ENCODE measurements at regions not wholly inside any gene's neighbourhood (a gene's known extent, or its start where the extent isn't known, plus 50 kb on each side); places are given as distances from the start of the nearest gene placed in this dataset.

DNA sequence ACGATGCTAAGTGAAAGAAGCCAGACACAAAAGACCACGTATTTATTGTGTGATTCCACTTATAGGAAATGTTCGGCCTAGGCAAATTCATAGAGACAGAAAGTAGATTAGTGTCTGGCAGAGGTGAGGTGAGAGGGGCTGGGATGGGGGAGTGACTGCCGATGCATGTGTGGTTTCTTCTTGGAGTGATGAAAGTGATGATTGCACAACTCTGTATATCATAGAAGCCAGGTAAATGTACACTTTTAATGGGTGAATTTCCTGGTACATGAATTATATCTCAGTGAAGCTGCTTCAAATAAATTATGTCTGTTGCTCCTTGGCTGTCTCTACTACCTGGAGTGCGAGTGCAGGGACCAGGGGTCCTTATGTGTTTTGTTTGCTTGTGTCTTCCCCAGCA, 76.2 kb upstream of the PTCH1 start:
- TF ChIP-seq POLR2AphosphoS5 (IDR thresholded peaks at IDR 0.05; ENCODE audit: low read depth, low read length), result no peak
- TF ChIP-seq TAF1 (IDR thresholded peaks at IDR 0.05; ENCODE audit: borderline replicate concordance, insufficient read depth, low read length), result no peak
- no peak for TF ChIP-seq SIN3A (IDR thresholded peaks at IDR 0.05; ENCODE audit: borderline replicate concordance, insufficient read depth, low read length)
- TF ChIP-seq, protein P1, sequence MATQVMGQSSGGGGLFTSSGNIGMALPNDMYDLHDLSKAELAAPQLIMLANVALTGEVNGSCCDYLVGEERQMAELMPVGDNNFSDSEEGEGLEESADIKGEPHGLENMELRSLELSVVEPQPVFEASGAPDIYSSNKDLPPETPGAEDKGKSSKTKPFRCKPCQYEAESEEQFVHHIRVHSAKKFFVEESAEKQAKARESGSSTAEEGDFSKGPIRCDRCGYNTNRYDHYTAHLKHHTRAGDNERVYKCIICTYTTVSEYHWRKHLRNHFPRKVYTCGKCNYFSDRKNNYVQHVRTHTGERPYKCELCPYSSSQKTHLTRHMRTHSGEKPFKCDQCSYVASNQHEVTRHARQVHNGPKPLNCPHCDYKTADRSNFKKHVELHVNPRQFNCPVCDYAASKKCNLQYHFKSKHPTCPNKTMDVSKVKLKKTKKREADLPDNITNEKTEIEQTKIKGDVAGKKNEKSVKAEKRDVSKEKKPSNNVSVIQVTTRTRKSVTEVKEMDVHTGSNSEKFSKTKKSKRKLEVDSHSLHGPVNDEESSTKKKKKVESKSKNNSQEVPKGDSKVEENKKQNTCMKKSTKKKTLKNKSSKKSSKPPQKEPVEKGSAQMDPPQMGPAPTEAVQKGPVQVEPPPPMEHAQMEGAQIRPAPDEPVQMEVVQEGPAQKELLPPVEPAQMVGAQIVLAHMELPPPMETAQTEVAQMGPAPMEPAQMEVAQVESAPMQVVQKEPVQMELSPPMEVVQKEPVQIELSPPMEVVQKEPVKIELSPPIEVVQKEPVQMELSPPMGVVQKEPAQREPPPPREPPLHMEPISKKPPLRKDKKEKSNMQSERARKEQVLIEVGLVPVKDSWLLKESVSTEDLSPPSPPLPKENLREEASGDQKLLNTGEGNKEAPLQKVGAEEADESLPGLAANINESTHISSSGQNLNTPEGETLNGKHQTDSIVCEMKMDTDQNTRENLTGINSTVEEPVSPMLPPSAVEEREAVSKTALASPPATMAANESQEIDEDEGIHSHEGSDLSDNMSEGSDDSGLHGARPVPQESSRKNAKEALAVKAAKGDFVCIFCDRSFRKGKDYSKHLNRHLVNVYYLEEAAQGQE (IDR thresholded peaks at IDR 0.05; ENCODE audit: insufficient read depth in 1 of 2, low read depth in 2 of 2, low read length in 2 of 2), result no peak
- TF ChIP-seq FOXP2 (optimal IDR thresholded peaks at IDR 0.05; ENCODE audit: borderline replicate concordance, extremely low read depth, extremely low read length, insufficient read depth), result no peak

DNA sequence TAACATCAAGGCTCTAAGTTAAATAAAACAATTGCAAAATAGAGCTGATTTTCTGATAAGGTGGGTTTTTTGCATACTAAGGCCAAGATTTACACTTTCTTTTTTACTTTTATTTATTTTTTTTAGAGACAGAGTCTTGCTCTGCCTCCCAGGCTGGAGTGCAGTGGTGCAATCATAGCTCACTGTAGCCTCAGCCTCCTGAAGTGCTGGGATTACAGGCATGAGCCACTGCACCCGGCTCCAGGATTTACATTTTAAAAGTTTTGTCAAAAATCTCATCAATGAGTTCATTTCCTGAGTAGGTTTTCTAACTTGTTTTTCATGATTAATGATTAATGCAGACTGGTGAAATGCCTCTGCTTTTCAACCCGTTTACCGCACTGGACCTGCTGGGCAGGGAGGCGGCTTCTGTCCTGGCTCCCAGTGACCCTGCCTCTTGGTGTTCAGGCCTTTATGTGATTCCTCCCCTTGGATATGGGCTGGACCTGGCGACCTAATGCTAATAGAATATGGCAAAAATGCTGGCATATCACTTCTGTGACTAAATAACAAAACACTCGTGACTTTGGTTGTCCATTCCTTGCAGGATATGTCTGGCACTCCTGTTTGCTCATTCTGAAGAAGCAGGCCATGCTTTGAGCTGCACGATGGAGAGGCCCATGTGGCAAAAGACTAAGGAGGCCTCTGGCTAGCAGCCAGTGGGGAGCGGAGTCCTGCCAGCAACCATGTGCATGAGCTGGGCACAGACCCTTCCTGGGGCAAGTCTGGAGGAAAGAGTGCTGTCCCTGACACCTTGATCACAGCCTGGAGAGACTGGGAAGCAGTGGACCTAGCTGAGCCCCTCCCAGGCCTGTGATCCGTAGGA, 72.2 kb upstream of the PTCH1 start:
- TF ChIP-seq FOXP2 (optimal IDR thresholded peaks at IDR 0.05; ENCODE audit: borderline replicate concordance, extremely low read depth, extremely low read length, insufficient read depth) (no peak), SIN3A (IDR thresholded peaks at IDR 0.05; ENCODE audit: borderline replicate concordance, insufficient read depth, low read length) (no peak), POLR2AphosphoS5 (IDR thresholded peaks at IDR 0.05; ENCODE audit: low read depth, low read length) (no peak)

DNA sequence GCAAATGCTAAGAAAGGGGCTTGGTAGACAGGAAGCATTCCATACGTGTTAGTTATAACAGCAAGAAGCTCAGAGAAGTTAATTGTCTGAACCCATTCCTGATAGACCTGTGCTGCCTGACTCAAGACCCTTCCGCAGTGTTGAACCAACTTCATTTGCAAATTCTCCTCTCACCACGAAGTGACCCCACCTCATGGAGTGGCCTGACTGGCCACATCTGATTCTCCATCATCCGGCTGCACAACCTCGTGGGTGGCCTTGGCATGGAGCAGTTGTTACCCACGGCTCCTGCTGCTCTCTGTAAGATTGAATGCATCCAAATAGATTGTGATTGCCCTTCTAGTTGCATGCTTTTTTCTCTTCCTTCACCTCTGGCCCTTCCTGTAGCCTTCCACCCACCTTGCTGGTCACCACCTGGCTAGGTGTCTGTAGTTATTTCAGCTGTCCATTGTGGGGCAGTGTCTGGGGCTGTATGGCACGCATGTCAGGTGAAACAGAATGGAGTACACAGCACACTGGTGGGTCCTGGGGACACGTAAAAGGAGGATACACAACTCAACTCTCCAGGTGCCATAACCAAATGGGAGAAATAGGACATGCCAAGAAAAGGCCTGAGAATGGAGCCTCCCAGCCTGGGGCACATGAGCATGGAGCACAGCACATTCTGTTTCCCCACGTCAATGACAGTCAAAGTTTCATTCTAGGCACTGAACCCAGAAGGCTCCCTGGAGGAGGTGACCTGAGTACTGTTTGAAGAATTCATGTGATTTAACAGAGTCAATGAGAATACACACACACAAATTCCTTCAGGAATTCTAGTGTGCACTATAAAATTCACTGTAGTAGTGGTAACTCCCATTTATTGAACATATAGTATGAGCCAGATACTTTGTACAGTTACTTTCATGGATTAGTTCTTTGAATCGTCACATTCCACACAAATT, 70.5 kb upstream of the PTCH1 start:
- TF ChIP-seq, protein P1 (IDR thresholded peaks at IDR 0.05; ENCODE audit: insufficient read depth in 1 of 2, low read depth in 2 of 2, low read length in 2 of 2), result no peak
- TF ChIP-seq SIN3A (IDR thresholded peaks at IDR 0.05; ENCODE audit: borderline replicate concordance, insufficient read depth, low read length), result no peak
- no peak for TF ChIP-seq POLR2AphosphoS5 (IDR thresholded peaks at IDR 0.05; ENCODE audit: low read depth, low read length)
- no peak for TF ChIP-seq TAF1 (IDR thresholded peaks at IDR 0.05; ENCODE audit: borderline replicate concordance, insufficient read depth, low read length)
- TF ChIP-seq FOXP2 (optimal IDR thresholded peaks at IDR 0.05; ENCODE audit: borderline replicate concordance, extremely low read depth, extremely low read length, insufficient read depth), result no peak

DNA sequence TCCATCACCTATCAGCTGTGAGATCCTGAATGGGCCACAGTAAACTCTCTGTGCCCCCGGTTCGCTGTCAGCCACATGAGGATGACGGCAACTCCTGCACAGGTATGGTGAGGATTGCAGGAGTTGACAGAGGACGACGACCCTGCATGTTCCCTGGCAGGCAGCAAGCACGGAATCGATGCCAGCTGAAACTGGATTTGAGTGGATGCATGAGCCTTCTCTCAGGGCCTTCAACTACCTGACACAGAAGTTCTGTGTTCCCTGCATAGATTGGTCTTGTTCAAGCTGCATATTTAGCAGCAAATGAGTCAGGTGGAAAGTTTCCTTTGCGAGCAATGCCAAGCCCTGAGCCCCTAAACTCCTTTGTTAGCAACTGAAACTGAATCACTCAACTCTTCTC, 69.6 kb upstream of the PTCH1 start:
- TF ChIP-seq TAF1 (IDR thresholded peaks at IDR 0.05; ENCODE audit: borderline replicate concordance, insufficient read depth, low read length), result no peak
- TF ChIP-seq, protein P1 (IDR thresholded peaks at IDR 0.05; ENCODE audit: insufficient read depth in 1 of 2, low read depth in 2 of 2, low read length in 2 of 2), result no peak
- TF ChIP-seq FOXP2 (optimal IDR thresholded peaks at IDR 0.05; ENCODE audit: borderline replicate concordance, extremely low read depth, extremely low read length, insufficient read depth), result no peak
- TF ChIP-seq POLR2AphosphoS5 (IDR thresholded peaks at IDR 0.05; ENCODE audit: low read depth, low read length), result no peak
- no peak for TF ChIP-seq SIN3A (IDR thresholded peaks at IDR 0.05; ENCODE audit: borderline replicate concordance, insufficient read depth, low read length)

DNA sequence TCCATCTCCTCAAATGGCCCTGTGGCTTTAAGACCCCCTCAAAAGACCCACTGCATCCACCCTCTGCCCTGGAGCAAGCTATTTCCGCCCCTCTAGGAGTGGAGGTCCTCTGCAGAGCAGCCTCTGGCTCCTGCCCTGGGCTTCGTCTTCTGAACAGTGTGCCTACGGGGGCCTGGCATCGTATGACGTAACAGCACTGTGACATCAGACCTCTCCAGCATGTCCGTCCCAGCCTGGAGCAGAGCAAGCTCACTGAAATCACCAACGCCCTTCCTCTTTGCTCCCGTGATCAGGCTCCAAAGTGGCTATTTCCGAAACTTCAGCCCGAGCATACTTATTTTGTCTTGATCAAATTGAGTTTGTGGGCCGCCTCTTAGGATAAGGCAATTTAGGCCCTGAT, 69.1 kb upstream of the PTCH1 start:
- no peak for TF ChIP-seq TAF1 (IDR thresholded peaks at IDR 0.05; ENCODE audit: borderline replicate concordance, insufficient read depth, low read length)
- TF ChIP-seq, protein P1 (IDR thresholded peaks at IDR 0.05; ENCODE audit: insufficient read depth in 1 of 2, low read depth in 2 of 2, low read length in 2 of 2), result no peak

All from PFSK-1 (cell line).